A549 (cell line): ENCODE measurements at regions not wholly inside any gene's neighbourhood (a gene's known extent, or its start where the extent isn't known, plus 50 kb on each side); places are given as distances from the start of the nearest gene placed in this dataset.

Experiments used
- BCL3 ChIP-seq: fragments of >200 bp; sonication (Bioruptor Twin); formaldehyde crosslinking; IDR thresholded peaks from 3 replicates; pipeline ENCODE4 v1.6.1; 2016
- CTCF ChIP-seq: fragments of >200 bp; sonication (Bioruptor Twin); formaldehyde crosslinking; IDR thresholded peaks from 3 replicates; pipeline ENCODE4 v1.5.1; 2016
- EHMT2 ChIP-seq: fragments of 200-600 bp; sonication (generic); IDR thresholded peaks from 2 replicates; pipeline ENCODE4 v1.6.1; 2016; ENCODE audit warnings: antibody characterized with exemption, low read depth, mild to moderate bottlenecking, moderate library complexity
- ESRRA ChIP-seq: fragments of 150-350 bp; IDR thresholded peaks from 2 replicates; pipeline ENCODE4 v1.6.1; 2014; ENCODE audit warnings: mild to moderate bottlenecking, low read length, borderline replicate concordance
- HDAC2 ChIP-seq: fragments of 200-600 bp; sonication (generic); IDR thresholded peaks from 2 replicates; pipeline ENCODE4 v1.6.1; 2016
- HOXA7 ChIP-seq: fragments of 250-450 bp; sonication (Bioruptor Pico); IDR thresholded peaks from 2 replicates; pipeline ENCODE4 v1.5.0; 2020; ENCODE audit warnings: mild to moderate bottlenecking, moderate library complexity
- NR3C1 ChIP-seq: fragments of >200 bp; sonication (Bioruptor Twin); formaldehyde crosslinking; IDR thresholded peaks from 3 replicates; pipeline ENCODE4 v1.6.1; 2017
- POLR2A ChIP-seq: IDR thresholded peaks from 2 replicates; pipeline ENCODE4 v1.6.1; 2012; ENCODE audit warnings: mild to moderate bottlenecking, low read length
- TF ChIP-seq, protein P1 (sequence below): fragments of 150-350 bp; IDR thresholded peaks from 2 replicates; pipeline ENCODE4 v1.6.1; 2014; ENCODE audit warnings: low read depth, mild to moderate bottlenecking, low read length
- TF ChIP-seq, protein P2 (sequence below): fragments of 200-600 bp; sonication (generic); IDR thresholded peaks from 2 replicates; pipeline ENCODE4 v1.6.1; 2016; ENCODE audit warnings: antibody characterized with exemption, mild to moderate bottlenecking, moderate library complexity
- TF ChIP-seq, protein P3 (sequence below): fragments of 450-650 bp; IDR thresholded peaks from 2 replicates; pipeline ENCODE4 v1.6.1; 2014; ENCODE audit warnings: antibody characterized with exemption

GRCh38 chr7:155208681-155209477 lies 88.8 kb upstream of the INSIG1 start:
- TF ChIP-seq, protein P1, sequence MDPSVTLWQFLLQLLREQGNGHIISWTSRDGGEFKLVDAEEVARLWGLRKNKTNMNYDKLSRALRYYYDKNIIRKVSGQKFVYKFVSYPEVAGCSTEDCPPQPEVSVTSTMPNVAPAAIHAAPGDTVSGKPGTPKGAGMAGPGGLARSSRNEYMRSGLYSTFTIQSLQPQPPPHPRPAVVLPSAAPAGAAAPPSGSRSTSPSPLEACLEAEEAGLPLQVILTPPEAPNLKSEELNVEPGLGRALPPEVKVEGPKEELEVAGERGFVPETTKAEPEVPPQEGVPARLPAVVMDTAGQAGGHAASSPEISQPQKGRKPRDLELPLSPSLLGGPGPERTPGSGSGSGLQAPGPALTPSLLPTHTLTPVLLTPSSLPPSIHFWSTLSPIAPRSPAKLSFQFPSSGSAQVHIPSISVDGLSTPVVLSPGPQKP: no peak
- TF ChIP-seq CTCF: no peak
- TF ChIP-seq NR3C1: no peak
- TF ChIP-seq EHMT2: no peak
- no peak for TF ChIP-seq HOXA7 (CRISPR knock-in tag)
- no peak for TF ChIP-seq POLR2A
- no peak for TF ChIP-seq HDAC2
- no peak for TF ChIP-seq BCL3
- TF ChIP-seq ESRRA: no peak
- TF ChIP-seq, protein P2, sequence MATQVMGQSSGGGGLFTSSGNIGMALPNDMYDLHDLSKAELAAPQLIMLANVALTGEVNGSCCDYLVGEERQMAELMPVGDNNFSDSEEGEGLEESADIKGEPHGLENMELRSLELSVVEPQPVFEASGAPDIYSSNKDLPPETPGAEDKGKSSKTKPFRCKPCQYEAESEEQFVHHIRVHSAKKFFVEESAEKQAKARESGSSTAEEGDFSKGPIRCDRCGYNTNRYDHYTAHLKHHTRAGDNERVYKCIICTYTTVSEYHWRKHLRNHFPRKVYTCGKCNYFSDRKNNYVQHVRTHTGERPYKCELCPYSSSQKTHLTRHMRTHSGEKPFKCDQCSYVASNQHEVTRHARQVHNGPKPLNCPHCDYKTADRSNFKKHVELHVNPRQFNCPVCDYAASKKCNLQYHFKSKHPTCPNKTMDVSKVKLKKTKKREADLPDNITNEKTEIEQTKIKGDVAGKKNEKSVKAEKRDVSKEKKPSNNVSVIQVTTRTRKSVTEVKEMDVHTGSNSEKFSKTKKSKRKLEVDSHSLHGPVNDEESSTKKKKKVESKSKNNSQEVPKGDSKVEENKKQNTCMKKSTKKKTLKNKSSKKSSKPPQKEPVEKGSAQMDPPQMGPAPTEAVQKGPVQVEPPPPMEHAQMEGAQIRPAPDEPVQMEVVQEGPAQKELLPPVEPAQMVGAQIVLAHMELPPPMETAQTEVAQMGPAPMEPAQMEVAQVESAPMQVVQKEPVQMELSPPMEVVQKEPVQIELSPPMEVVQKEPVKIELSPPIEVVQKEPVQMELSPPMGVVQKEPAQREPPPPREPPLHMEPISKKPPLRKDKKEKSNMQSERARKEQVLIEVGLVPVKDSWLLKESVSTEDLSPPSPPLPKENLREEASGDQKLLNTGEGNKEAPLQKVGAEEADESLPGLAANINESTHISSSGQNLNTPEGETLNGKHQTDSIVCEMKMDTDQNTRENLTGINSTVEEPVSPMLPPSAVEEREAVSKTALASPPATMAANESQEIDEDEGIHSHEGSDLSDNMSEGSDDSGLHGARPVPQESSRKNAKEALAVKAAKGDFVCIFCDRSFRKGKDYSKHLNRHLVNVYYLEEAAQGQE: no peak
- TF ChIP-seq, protein P3, sequence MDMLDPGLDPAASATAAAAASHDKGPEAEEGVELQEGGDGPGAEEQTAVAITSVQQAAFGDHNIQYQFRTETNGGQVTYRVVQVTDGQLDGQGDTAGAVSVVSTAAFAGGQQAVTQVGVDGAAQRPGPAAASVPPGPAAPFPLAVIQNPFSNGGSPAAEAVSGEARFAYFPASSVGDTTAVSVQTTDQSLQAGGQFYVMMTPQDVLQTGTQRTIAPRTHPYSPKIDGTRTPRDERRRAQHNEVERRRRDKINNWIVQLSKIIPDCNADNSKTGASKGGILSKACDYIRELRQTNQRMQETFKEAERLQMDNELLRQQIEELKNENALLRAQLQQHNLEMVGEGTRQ: no peak
